ENCODE measurements at regions not wholly inside any gene's neighbourhood (a gene's known extent, or its start where the extent isn't known, plus 50 kb on each side); places are given as distances from the start of the nearest gene placed in this dataset.
"Not testable (repeated sequence)": the region's sequence is repeated elsewhere in the genome, so short reads cannot be mapped to it uniquely, and the experiment has no call there.

DNA sequence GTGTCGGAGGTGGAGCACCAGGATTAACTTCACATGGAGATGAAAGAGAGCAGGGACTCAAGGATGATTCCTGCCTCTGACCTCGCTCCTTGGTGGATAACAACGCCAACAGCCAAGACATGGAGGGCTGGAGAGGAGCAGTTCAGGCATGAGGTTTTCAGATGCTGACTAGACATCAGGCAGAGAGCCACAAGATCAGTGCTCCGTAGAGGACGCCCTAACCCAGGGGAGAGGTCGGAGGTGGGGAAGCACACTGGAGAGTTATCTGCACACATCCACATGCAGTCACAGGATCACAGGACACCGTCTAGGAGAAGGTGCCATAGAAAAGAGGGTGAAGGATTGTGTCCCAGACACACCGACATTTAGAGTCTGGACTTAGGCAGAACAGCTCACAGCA lies 344.3 kb downstream of the EIPR1 start:
- no peak overlapping the region for H3K4me2 ChIP-seq (ENCODE audit: insufficient read depth, low read length)
- TF ChIP-seq, protein P1, sequence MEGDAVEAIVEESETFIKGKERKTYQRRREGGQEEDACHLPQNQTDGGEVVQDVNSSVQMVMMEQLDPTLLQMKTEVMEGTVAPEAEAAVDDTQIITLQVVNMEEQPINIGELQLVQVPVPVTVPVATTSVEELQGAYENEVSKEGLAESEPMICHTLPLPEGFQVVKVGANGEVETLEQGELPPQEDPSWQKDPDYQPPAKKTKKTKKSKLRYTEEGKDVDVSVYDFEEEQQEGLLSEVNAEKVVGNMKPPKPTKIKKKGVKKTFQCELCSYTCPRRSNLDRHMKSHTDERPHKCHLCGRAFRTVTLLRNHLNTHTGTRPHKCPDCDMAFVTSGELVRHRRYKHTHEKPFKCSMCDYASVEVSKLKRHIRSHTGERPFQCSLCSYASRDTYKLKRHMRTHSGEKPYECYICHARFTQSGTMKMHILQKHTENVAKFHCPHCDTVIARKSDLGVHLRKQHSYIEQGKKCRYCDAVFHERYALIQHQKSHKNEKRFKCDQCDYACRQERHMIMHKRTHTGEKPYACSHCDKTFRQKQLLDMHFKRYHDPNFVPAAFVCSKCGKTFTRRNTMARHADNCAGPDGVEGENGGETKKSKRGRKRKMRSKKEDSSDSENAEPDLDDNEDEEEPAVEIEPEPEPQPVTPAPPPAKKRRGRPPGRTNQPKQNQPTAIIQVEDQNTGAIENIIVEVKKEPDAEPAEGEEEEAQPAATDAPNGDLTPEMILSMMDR (IDR thresholded peaks at IDR 0.05; ENCODE audit: extremely low read depth, low read depth, low read length) = no peak
- H3K79me2 ChIP-seq (ENCODE audit: insufficient read depth, low read length) = no peaks in the 10 kb centered on the region
- H3K9me3 ChIP-seq (ENCODE audit: low read depth, low read length) = no peaks in the 10 kb centered on the region
- no peak overlapping the region for H3K4me3 ChIP-seq (ENCODE audit: insufficient read depth, low read length)
- no peak for DNase-seq (ENCODE audit: insufficient read length, low spot score, missing footprints)
- H3K36me3 ChIP-seq (ENCODE audit: insufficient read depth, low read length) = no peaks in the 10 kb centered on the region
- H3K27ac ChIP-seq (ENCODE audit: low read depth, low read length) = no peak overlapping the region
- H4K20me1 ChIP-seq (ENCODE audit: insufficient read depth, low read length) = no peaks in the 10 kb centered on the region
- no peak overlapping the region for H2AFZ ChIP-seq (ENCODE audit: low read length)
- no peaks in the 10 kb centered on the region for H3K27me3 ChIP-seq (ENCODE audit: insufficient read depth, low read length)
- no peaks in the 10 kb centered on the region for H3K4me1 ChIP-seq (ENCODE audit: insufficient read depth, low read length)

DNA sequence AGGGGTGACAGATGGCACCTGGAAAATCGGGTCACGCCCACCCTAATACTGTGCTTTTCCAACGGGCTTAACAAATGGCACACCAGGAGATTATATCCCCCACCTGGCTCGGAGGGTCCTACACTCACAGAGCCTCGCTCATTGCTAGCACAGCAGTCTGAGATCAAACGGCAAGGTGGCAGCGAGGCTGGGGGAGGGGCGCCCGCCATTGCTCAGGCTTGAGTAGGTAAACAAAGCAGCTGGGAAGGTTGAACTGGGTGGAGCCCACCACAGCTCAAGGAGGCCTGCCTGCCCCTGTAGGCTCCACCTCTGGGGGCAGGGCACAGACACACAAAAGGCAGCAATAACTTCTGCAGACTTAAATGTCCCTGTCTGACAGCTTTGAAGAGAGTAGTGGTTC lies 346.8 kb downstream of the EIPR1 start:
- not testable (repeated sequence) for H3K4me2 ChIP-seq (ENCODE audit: insufficient read depth, low read length); H3K9me3 ChIP-seq (ENCODE audit: low read depth, low read length); H3K4me1 ChIP-seq (ENCODE audit: insufficient read depth, low read length); H3K27me3 ChIP-seq (ENCODE audit: insufficient read depth, low read length); H4K20me1 ChIP-seq (ENCODE audit: insufficient read depth, low read length); H3K36me3 ChIP-seq (ENCODE audit: insufficient read depth, low read length); DNase-seq (ENCODE audit: insufficient read length, low spot score, missing footprints); H3K4me3 ChIP-seq (ENCODE audit: insufficient read depth, low read length); H3K79me2 ChIP-seq (ENCODE audit: insufficient read depth, low read length); H3K27ac ChIP-seq (ENCODE audit: low read depth, low read length); H2AFZ ChIP-seq (ENCODE audit: low read length)

DNA sequence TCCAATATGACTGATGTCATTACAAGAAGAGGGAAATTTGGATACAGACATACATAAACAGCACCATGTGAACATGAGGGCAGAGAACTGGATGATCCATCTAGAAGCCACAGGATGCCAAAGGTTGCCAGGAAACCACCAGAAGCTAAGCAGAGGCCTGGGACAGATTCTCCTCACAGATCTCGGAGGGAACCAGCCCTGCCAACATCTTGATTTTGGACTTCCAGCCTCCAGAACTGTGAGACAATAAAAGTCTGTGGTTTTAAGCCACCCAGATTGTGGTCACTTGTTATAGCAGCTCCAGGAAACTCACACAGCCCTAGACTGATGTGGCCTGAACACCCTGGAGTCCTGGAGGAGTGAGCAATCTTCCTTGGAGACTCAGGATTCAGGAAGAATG lies 351.6 kb downstream of the EIPR1 start:
- DNase-seq (ENCODE audit: insufficient read length, low spot score, missing footprints) = no peak
- no peaks in the 10 kb centered on the region for H3K79me2 ChIP-seq (ENCODE audit: insufficient read depth, low read length)
- H3K36me3 ChIP-seq (ENCODE audit: insufficient read depth, low read length) = no peaks in the 10 kb centered on the region
- no peaks in the 10 kb centered on the region for H3K4me1 ChIP-seq (ENCODE audit: insufficient read depth, low read length)
- H3K27me3 ChIP-seq (ENCODE audit: insufficient read depth, low read length) = no peaks in the 10 kb centered on the region
- no peak overlapping the region for H2AFZ ChIP-seq (ENCODE audit: low read length)
- H3K9me3 ChIP-seq (ENCODE audit: low read depth, low read length) = peaks cover 3% of the 10 kb centered on the region
- TF ChIP-seq, protein P1 (IDR thresholded peaks at IDR 0.05; ENCODE audit: extremely low read depth, low read depth, low read length) = no peak
- no peak overlapping the region for H3K27ac ChIP-seq (ENCODE audit: low read depth, low read length)
- H4K20me1 ChIP-seq (ENCODE audit: insufficient read depth, low read length) = no peaks in the 10 kb centered on the region
- H3K4me2 ChIP-seq (ENCODE audit: insufficient read depth, low read length) = no peak overlapping the region
- H3K4me3 ChIP-seq (ENCODE audit: insufficient read depth, low read length) = no peak overlapping the region

DNA sequence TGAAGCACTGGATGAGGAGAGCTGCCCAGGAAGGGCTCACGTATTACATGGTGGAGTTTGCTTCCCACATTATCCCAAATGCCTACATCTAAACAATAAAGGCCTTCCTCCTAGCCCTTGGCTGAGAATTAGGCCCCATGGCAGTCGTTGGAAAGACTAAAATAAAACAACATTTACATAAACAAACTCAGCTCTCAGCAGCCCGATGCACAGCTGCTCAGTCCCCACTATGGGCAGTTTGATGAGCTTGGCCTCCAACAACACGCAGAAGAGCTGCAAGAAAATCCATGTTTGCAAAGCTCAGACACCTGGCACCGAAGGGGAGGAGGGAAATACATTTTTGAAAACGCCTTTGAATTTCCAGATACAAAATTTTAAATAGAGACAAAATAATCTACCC lies 352.4 kb downstream of the EIPR1 start:
- TF ChIP-seq, protein P1 (IDR thresholded peaks at IDR 0.05; ENCODE audit: extremely low read depth, low read depth, low read length) = no peak

More for the DNA sequence above, 352.4 kb downstream of the EIPR1 start:
- Histone ChIP-seq H3K36me3 (ENCODE audit: insufficient read depth, low read length) (no peaks in the 10 kb centered on the region), H2AFZ (ENCODE audit: low read length) (no peak overlapping the region), H3K4me3 (ENCODE audit: insufficient read depth, low read length) (no peak overlapping the region), H3K27ac (ENCODE audit: low read depth, low read length) (no peak overlapping the region), H3K4me1 (ENCODE audit: insufficient read depth, low read length) (no peaks in the 10 kb centered on the region), H3K27me3 (ENCODE audit: insufficient read depth, low read length) (no peaks in the 10 kb centered on the region), H3K79me2 (ENCODE audit: insufficient read depth, low read length) (no peaks in the 10 kb centered on the region), H4K20me1 (ENCODE audit: insufficient read depth, low read length) (no peaks in the 10 kb centered on the region), H3K9me3 (ENCODE audit: low read depth, low read length) (peaks cover 3% of the 10 kb centered on the region), H3K4me2 (ENCODE audit: insufficient read depth, low read length) (no peak overlapping the region)
- peak; percentile 51 for DNase-seq (ENCODE audit: insufficient read length, low spot score, missing footprints)

All from osteoblast (primary cell).